RWPE2 (cell line): ENCODE measurements at regions not wholly inside any gene's neighbourhood (a gene's known extent, or its start where the extent isn't known, plus 50 kb on each side); places are given as distances from the start of the nearest gene placed in this dataset.

Experiments used
- ATAC-seq: fragments of 200-7000 bp; cut with Tn5 transposase; 3 replicates; pipeline ENCODE4 v1.9.1; 2021; ENCODE audit warnings: low read depth
- DNase-seq: peaks from one replicate; pipeline ENCODE4 v3.0.0-alpha.2; 2020; ENCODE audit warnings: low spot score
- H3K27ac ChIP-seq: fragments of 450-650 bp; 2 replicates; pipeline ENCODE4 v1.5.1; 2017; ENCODE audit warnings: mild to moderate bottlenecking; ENCODE audit not compliant: poor library complexity, severe bottlenecking
- H3K27me3 ChIP-seq: fragments of 250-450 bp; sonication (Bioruptor Pico); 2 replicates; pipeline ENCODE4 v1.5.1; 2021; ENCODE audit warnings: mild to moderate bottlenecking, moderate library complexity; ENCODE audit not compliant: insufficient read depth, poor library complexity, severe bottlenecking
- H3K36me3 ChIP-seq: fragments of 250-450 bp; sonication (Bioruptor Pico); 2 replicates; pipeline ENCODE4 v1.5.1; 2020; ENCODE audit warnings: low read depth, mild to moderate bottlenecking, moderate library complexity
- H3K4me1 ChIP-seq: fragments of 250-450 bp; sonication (Bioruptor Pico); 2 replicates; pipeline ENCODE4 v1.5.1; 2021; ENCODE audit warnings: mild to moderate bottlenecking, moderate library complexity; ENCODE audit not compliant: insufficient read depth, poor library complexity, severe bottlenecking
- H3K4me3 ChIP-seq: fragments of 250-450 bp; sonication (Bioruptor Pico); 2 replicates; pipeline ENCODE4 v1.5.1; 2021; ENCODE audit warnings: mild to moderate bottlenecking, moderate library complexity; ENCODE audit not compliant: severe bottlenecking
- H3K9me3 ChIP-seq: fragments of 250-450 bp; sonication (Bioruptor Pico); 2 replicates; pipeline ENCODE4 v1.5.1; 2021; ENCODE audit warnings: mild to moderate bottlenecking, moderate library complexity; ENCODE audit not compliant: severe bottlenecking
- TF ChIP-seq, protein P1 (sequence below): fragments of 450-650 bp; IDR thresholded peaks from one replicate; pipeline ENCODE4 v1.5.1; 2017; ENCODE audit warnings: mild to moderate bottlenecking, moderate library complexity; ENCODE audit not compliant: poor library complexity, severe bottlenecking

GRCh38 chr2:226306969-226307368, 492.7 kb downstream of the IRS1 start:
- ATAC-seq (no peak), DNase-seq (no peak)
- H3K27ac ChIP-seq, result no peak overlapping the region
- no peaks in the 10 kb centered on the region for H3K27me3 ChIP-seq
- H3K9me3 ChIP-seq, result no peaks in the 10 kb centered on the region
- TF ChIP-seq, protein P1, sequence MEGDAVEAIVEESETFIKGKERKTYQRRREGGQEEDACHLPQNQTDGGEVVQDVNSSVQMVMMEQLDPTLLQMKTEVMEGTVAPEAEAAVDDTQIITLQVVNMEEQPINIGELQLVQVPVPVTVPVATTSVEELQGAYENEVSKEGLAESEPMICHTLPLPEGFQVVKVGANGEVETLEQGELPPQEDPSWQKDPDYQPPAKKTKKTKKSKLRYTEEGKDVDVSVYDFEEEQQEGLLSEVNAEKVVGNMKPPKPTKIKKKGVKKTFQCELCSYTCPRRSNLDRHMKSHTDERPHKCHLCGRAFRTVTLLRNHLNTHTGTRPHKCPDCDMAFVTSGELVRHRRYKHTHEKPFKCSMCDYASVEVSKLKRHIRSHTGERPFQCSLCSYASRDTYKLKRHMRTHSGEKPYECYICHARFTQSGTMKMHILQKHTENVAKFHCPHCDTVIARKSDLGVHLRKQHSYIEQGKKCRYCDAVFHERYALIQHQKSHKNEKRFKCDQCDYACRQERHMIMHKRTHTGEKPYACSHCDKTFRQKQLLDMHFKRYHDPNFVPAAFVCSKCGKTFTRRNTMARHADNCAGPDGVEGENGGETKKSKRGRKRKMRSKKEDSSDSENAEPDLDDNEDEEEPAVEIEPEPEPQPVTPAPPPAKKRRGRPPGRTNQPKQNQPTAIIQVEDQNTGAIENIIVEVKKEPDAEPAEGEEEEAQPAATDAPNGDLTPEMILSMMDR, result no peak
- no peak overlapping the region for H3K4me3 ChIP-seq
- H3K4me1 ChIP-seq, result peaks cover 2% of the 10 kb centered on the region
- no peaks in the 10 kb centered on the region for H3K36me3 ChIP-seq

DNA sequence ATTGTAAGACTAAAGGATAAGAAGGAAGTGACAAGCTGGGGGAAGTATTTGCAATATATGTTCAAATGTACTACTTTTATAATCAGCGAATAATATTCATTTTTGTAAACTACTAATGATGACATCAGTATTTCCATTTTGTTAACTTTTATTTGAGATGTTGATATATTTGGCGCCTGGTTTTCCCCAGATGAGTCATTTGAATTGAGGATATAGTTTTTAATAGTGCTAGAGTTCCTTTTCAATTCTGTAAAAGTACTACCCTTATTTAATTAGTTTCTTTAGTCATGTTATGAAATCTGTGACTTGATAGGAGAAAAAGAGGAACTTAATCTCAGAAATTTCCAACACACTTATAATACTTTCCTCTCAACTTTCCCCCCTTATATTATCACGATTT, 495.3 kb downstream of the IRS1 start:
- no peak for ATAC-seq
- TF ChIP-seq, protein P1, result no peak
- H3K4me1 ChIP-seq, result peaks cover 2% of the 10 kb centered on the region
- no peaks in the 10 kb centered on the region for H3K36me3 ChIP-seq
- H3K4me3 ChIP-seq, result no peak overlapping the region
- no peak for DNase-seq
- no peaks in the 10 kb centered on the region for H3K27me3 ChIP-seq
- no peaks in the 10 kb centered on the region for H3K9me3 ChIP-seq
- no peak overlapping the region for H3K27ac ChIP-seq

DNA sequence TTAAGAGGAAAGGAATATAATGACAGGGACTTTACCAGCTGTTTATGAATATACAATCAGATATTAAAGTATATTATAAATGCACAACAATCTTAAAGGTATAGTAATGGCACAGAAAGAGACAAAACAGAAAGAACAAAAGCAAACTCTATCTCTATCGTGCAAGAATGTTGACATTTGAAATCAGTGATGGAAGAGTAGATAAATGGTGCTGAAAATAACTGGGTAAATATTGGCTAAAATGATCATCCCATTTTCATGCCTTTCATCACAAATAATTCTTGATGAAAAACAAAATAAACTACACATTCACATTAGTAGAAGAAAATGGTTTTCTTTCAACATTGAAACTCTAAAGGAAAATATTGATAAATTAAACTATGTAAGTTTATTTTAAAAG, 495.9 kb downstream of the IRS1 start:
- ATAC-seq, result no peak
- TF ChIP-seq, protein P1, result no peak

GRCh38 chr2:226300196-226300886, 499.3 kb downstream of the IRS1 start:
- Histone ChIP-seq H3K4me1 (peaks cover 2% of the 10 kb centered on the region), H3K4me3 (no peak overlapping the region), H3K27me3 (no peaks in the 10 kb centered on the region), H3K36me3 (no peaks in the 10 kb centered on the region), H3K27ac (no peak overlapping the region), H3K9me3 (no peaks in the 10 kb centered on the region)
- DNase-seq, result no peak
- ATAC-seq, result no peak
- TF ChIP-seq, protein P1, result no peak

More for the DNA sequence above, 495.9 kb downstream of the IRS1 start:
- no peaks in the 10 kb centered on the region for H3K36me3 ChIP-seq
- no peaks in the 10 kb centered on the region for H3K9me3 ChIP-seq
- no peaks in the 10 kb centered on the region for H3K27me3 ChIP-seq
- DNase-seq, result no peak
- H3K27ac ChIP-seq, result no peak overlapping the region
- no peak overlapping the region for H3K4me3 ChIP-seq
- H3K4me1 ChIP-seq, result peaks cover 2% of the 10 kb centered on the region

- H3K4me3 ChIP-seq, result no peak overlapping the region
- DNase-seq (no peak), ATAC-seq (no peak)
- no peak overlapping the region for H3K27ac ChIP-seq
- peaks cover 2% of the 10 kb centered on the region for H3K4me1 ChIP-seq
- H3K9me3 ChIP-seq, result no peaks in the 10 kb centered on the region
- H3K27me3 ChIP-seq, result no peaks in the 10 kb centered on the region
- TF ChIP-seq, protein P1, result no peak
- H3K36me3 ChIP-seq, result no peaks in the 10 kb centered on the region
Measured at GRCh38 chr2:226299771-226300170, 499.8 kb downstream of the IRS1 start.
